Left lobe of liver (tissue), 2 donors: ENCODE measurements at regions not wholly inside any gene's neighbourhood (a gene's known extent, or its start where the extent isn't known, plus 50 kb on each side); places are given as distances from the start of the nearest gene placed in this dataset.
"Not testable (repeated sequence)": the region's sequence is repeated elsewhere in the genome, so short reads cannot be mapped to it uniquely, and the experiment has no call there.

Experiments used
- ATAC-seq: fragments of 200-7000 bp; cut with Tn5 transposase; one replicate; pipeline ENCODE4 v1.9.1; 2020; ENCODE audit warnings: mild to moderate bottlenecking, moderate library complexity
- DNase-seq: peaks from one replicate; pipeline ENCODE4 v3.0.0-alpha.2; 2020; ENCODE audit warnings: low spot score
- donor health status: DM: no; HTN: no; CAD: no; lungs with moderate emphysema.
- donor health status: DM: no; HTN: yes; CAD: no.

DNA sequence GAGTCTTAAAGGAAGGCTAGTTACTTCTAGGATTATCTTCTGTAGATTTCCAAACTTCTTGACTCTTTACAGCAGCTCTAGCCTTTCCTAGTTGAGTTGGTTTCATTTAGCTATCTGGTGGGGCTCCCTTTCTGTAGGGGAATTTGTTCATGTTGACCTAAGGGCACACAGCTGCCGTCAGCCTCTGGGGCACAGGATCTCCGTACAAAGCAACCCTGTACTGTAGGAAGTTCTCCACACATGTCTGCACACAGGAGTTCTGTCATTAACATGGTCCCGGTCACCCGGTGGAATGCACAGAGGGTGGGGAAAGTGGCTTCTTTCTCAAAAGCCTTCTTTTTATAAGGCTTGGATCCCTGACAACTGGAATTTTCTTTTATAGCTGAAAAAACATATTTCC lies 88.7 kb upstream of the TNIK start:
- DNase-seq (no peak), ATAC-seq (no peak)

DNA sequence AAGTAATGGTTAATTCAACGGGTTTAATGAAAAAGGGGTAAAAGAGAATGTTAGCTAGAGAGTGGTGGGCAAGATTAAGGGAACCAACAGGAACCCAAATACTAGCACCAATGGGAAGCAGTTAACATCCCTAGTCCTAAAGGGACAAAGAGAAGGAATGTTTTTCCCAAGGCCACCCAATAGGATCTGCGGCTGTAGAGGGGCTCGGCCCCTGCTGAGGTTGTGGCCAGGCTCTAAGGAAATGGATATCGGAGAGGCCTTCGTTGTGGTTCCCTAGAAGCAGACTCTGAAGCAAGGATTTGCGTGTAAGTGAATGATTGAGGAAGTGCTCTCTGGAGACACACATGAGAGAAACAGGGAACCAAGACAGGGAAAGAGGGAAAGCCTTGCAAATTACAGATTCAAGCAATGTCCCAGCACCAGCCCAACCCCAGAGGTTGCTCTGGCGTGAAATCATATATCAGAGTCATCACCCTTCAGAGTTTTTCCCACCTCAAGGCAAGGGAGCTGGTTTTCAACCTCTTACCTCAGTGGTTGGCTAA lies 83.6 kb upstream of the TNIK start:
- ATAC-seq (no peak), DNase-seq (no peak)

- DNase-seq: no peak
- ATAC-seq: no peak
These were observed 82.8 kb upstream of the TNIK start for GRCh38 chr3:171542976-171543375.

DNA sequence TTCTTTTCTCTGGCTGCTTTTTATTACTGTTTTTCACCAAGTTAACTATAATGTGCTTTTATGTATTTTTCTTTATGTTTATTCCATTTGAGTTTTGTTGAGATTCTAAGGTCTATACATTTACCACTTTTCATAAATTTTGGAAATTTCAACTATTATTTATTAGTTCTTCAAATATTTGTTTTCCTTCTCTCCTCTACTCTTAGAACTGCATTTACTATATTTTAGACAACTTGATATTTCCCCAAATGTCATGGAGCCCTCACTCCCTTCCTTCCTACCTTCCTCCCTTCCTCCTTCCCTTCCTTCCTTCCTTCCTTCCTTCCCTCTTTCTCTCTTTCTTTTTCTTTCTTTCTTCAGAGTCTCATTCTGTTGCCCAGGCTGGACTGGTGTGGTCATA lies 81.4 kb upstream of the TNIK start:
- DNase-seq (no peak), ATAC-seq (no peak)

- no peak for ATAC-seq
- no peak for DNase-seq
These were observed 81.0 kb upstream of the TNIK start for GRCh38 chr3:171541181-171541580.

- ATAC-seq (no peak), DNase-seq (no peak)
These were observed 75.6 kb upstream of the TNIK start for GRCh38 chr3:171535799-171536198.

- ATAC-seq (no peak), DNase-seq (no peak)
These were observed 74.9 kb upstream of the TNIK start for GRCh38 chr3:171535133-171535532.

- ATAC-seq (peak; percentile 26), DNase-seq (no peak)
These were observed 73.5 kb upstream of the TNIK start for GRCh38 chr3:171533702-171534101.

DNA sequence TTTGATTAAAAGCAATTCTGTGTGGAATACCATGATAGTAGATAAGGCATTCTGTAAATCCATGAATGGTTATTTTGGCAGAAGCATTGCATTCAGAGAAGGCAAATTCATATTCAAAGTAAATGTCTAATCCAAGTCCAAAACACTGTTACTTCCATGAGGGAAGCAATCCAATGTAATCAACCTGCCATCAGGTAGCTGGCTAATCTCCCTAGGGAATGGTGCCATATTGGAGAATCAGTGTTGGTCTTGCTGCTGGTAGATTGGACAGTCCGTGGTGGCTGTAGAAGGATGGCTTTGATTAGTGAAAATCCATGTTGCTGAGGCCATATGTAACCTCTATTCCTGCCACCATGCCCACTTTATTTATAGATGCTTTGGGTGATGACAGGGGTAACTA lies 72.1 kb upstream of the TNIK start:
- ATAC-seq: peak; percentile 73

DNA sequence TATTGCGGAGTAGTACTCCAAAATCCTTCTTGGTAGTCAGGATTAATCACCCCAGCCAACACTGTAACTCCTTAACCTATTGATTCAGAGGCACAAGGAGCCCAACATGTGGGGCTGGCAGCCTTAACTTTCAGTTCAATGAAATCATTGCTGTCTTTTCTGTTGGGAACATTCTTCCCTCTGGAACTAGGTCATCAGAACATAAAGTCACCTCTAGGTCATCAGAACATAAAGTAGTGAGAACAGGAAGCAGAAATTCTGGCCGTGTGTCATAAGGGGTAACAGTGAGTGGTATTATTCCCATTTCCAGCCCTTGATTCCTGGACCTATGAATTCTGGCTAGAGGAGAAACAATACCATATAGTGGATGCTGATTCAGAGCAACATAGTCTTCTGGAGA lies 71.5 kb upstream of the TNIK start:
- ATAC-seq: no peak

More for the DNA sequence above, 72.1 kb upstream of the TNIK start:
- DNase-seq: no peak

GRCh38 chr3:171528102-171528501 lies 67.9 kb upstream of the TNIK start:
- DNase-seq (no peak), ATAC-seq (no peak)

More for the DNA sequence above, 71.5 kb upstream of the TNIK start:
- no peak for DNase-seq

GRCh38 chr3:171526869-171527268 lies 66.7 kb upstream of the TNIK start:
- no peak for ATAC-seq
- no peak for DNase-seq

DNA sequence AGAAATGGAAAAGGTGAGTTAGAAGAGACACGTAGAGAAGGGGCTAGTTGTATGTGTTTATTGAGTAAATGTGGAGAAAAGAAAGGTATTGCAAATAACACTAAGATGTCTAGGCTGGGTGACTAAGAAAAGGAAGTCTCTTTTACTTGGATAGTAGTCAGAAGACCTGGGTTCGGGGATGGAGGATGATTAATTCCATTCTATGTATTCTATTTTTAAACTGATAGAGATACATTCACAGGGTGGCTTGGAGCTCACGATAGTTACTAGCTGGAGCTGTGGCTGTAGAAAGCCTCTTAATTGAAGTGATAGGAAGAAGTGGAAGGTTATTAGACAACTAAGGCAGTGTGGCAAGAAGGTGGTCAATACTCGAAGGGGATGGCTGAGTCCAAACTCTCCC lies 65.9 kb upstream of the TNIK start:
- ATAC-seq (no peak), DNase-seq (no peak)

DNA sequence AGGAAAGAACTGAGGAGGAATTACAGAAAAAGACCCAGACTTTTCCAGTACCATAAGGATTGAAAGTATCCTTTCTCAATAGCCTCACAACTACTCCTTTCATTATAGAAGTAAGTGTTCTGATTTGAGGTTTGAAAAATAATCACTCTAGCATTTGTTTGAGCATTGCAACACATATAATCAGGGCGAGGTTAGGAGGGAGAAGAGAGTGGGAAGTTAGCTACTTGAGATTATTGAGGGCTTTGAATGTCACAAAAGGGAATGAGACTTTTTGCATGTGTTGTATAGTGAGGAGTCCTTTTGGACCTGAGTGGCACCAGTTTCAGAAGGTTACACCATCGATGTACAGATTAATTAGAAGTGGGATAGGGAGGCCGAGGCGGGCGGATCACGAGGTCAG lies 65.2 kb upstream of the TNIK start:
- no peak for ATAC-seq
- DNase-seq: no peak

GRCh38 chr3:171524921-171525310 lies 64.7 kb upstream of the TNIK start:
- DNase-seq: no peak
- no peak for ATAC-seq

DNA sequence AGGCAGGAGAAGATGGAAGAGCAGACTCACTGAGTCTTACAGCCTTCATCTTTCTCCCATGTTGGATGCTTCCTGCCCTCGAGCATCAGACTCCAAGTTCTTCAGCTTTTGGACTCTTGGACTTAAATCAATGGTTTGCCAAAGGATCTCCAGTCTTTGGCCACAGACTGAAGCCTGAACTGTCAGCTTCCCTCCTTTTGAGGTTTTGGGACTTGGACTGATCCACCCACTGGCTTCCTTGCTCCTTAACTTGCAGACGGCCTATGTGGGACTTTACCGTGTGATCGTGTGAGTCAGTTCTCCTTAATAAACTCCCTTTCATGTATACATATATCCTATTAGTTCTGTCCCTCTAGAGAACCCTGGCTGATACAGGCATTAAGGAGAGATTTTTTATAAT lies 62.4 kb upstream of the TNIK start:
- no peak for ATAC-seq
- DNase-seq: no peak

- not testable (repeated sequence) for DNase-seq, ATAC-seq
These were observed 59.2 kb upstream of the TNIK start for GRCh38 chr3:171519423-171519822.

DNA sequence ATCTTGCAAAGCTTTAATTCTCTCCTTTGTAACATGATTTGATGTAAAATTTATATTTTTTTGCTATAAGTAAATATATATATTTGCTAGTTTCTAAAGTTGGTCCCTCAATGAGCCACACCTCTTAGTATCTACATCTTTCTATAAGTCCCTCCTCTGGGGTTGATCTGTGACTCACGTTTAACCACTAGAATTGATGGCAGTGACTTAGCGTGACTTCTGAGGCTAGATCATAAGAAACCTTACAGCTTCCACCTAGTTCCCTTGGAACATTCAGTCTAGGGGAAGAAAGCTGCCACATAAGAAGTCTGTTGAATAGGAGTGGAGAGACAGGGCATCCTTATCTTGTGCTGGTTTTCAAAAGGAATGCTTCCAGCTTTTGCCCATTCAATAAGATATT lies 56.6 kb upstream of the TNIK start:
- ATAC-seq (no peak), DNase-seq (no peak)

DNA sequence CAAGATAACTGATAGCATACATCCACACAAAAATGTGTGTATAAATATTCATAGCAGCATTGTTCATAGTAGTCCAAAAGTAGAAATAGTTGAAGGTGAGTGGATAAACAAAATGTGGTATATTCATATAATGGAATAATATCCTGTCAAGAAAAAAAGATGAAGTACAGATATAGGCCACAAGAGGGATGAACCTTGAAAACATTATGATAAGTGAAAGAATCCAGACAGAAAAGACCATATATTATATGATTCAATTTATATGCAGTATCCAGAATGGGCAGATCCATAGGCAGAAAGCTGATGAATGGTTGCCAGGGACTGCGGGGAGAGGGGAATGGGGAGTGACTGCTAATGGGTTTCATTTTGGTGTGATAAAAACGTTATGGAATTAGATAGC lies 54.3 kb upstream of the TNIK start:
- no peak for ATAC-seq
- no peak for DNase-seq

GRCh38 chr3:171511450-171511849 lies 51.2 kb upstream of the TNIK start:
- no peak for DNase-seq
- ATAC-seq: peak; percentile 57
